Uterus (tissue), 3 donors: ENCODE measurements at regions not wholly inside any gene's neighbourhood (a gene's known extent, or its start where the extent isn't known, plus 50 kb on each side); places are given as distances from the start of the nearest gene placed in this dataset.

ENCODE experiments used
- DNase-seq, 2 donors: peaks; one replicate each; pipeline ENCODE4 v3.0.0-alpha.2; 2019 to 2020
- H3K27ac ChIP-seq, 2 donors: fragments of 200-600 bp; sonication (generic); 1 replicate in 1 of 2; 2 replicates in 1 of 2; pipeline ENCODE4 v1.5.1; 2016 to 2018
- H3K27me3 ChIP-seq, 2 donors: fragments of 200-600 bp; sonication (generic); one replicate each; pipeline ENCODE4 v1.5.1; 2018 to 2019; ENCODE audit warnings: control low read depth in 1 of 2
- H3K36me3 ChIP-seq, 2 donors: fragments of 200-600 bp; sonication (generic); one replicate each; pipeline ENCODE4 v1.5.1; 2019; ENCODE audit warnings: control low read depth in 1 of 2
- H3K4me1 ChIP-seq, 2 donors: fragments of 200-600 bp; sonication (generic); one replicate each; pipeline ENCODE4 v1.5.1; 2018 to 2019; ENCODE audit warnings: control low read depth in 1 of 2
- H3K4me3 ChIP-seq, 2 donors: fragments of 200-600 bp; sonication (generic); 1 replicate in 1 of 2; 2 replicates in 1 of 2; pipeline ENCODE4 v1.5.1; 2018 to 2019; ENCODE audit warnings: mild to moderate bottlenecking in 1 of 2
- H3K9me3 ChIP-seq, 2 donors: fragments of 200-600 bp; sonication (generic); one replicate each; pipeline ENCODE4 v1.5.1; 2019; ENCODE audit warnings: control low read depth in 1 of 2
- CTCF ChIP-seq, 4 experiments: fragments of 200-600 bp in 2 of 4; fragments of 450-650 bp in 2 of 4; sonication (generic) in 2 of 4; IDR thresholded peaks; one replicate each; pipeline ENCODE4 v1.5.1; 2016 to 2019; ENCODE audit warnings: antibody characterized with exemption in 4 of 4, mild to moderate bottlenecking in 2 of 4, moderate library complexity in 1 of 4
- POLR2A ChIP-seq, 2 donors: fragments of 450-650 bp; IDR thresholded peaks; one replicate each; pipeline ENCODE4 v1.6.1; 2016; ENCODE audit warnings: antibody characterized with exemption in 2 of 2, mild to moderate bottlenecking in 1 of 2, moderate library complexity in 1 of 2
- intact Hi-C: fragments of 100-400 bp; cut with DNase I; formaldehyde crosslinking; loops from one replicate; pipeline ENCODE4 v1.15.1; 2023; ENCODE audit warnings: low total_unique reads
- donor health status: DM: yes; HTN: yes; CAD: no.

- H3K27ac ChIP-seq: no peak overlapping the region
- intact Hi-C loops: no loop called here
- H3K27me3 ChIP-seq: no peaks in the 10 kb centered on the region
- no peak for DNase-seq
- no peak overlapping the region for H3K4me3 ChIP-seq
- no peaks in the 10 kb centered on the region for H3K9me3 ChIP-seq
- TF ChIP-seq POLR2A (IDR thresholded peaks at IDR 0.05) (no peak), CTCF (IDR thresholded peaks at IDR 0.05) (no peak)
- peaks cover 0 to under 1% of the 10 kb centered on the region in 2 donors for H3K4me1 ChIP-seq
- no peaks in the 10 kb centered on the region for H3K36me3 ChIP-seq
Measured at GRCh38 chr4:3715855-3716630, 50.1 kb upstream of the ADRA2C start.

GRCh38 chr4:3715061-3715854 is 50.9 kb upstream of the ADRA2C start:
- no peak for DNase-seq

GRCh38 chr4:3714642-3715001 is 51.6 kb upstream of the ADRA2C start:
- no peaks in the 10 kb centered on the region for H3K27me3 ChIP-seq
- TF ChIP-seq POLR2A (IDR thresholded peaks at IDR 0.05): no peak
- no peak for TF ChIP-seq CTCF (IDR thresholded peaks at IDR 0.05)
- H3K36me3 ChIP-seq: no peaks in the 10 kb centered on the region
- H3K27ac ChIP-seq: no peak overlapping the region
- no peaks in the 10 kb centered on the region for H3K9me3 ChIP-seq
- no peak overlapping the region for H3K4me3 ChIP-seq
- intact Hi-C loops: no loop called here
- peaks cover 0 to 11% of the 10 kb centered on the region in 2 donors for H3K4me1 ChIP-seq
- no peak for DNase-seq

More at GRCh38 chr4:3715061-3715854, 50.9 kb upstream of the ADRA2C start:
- no peaks in the 10 kb centered on the region for H3K9me3 ChIP-seq
- H3K27ac ChIP-seq: no peak overlapping the region
- H3K4me3 ChIP-seq: no peak overlapping the region
- peaks cover 0 to 9% of the 10 kb centered on the region in 2 donors for H3K4me1 ChIP-seq
- H3K27me3 ChIP-seq: no peaks in the 10 kb centered on the region
- intact Hi-C loops: no loop called here
- no peak for TF ChIP-seq CTCF (IDR thresholded peaks at IDR 0.05)
- TF ChIP-seq POLR2A (IDR thresholded peaks at IDR 0.05): no peak
- H3K36me3 ChIP-seq: no peaks in the 10 kb centered on the region

- intact Hi-C loops: no loop called here
- no peak overlapping the region for H3K4me3 ChIP-seq
- H3K9me3 ChIP-seq: no peaks in the 10 kb centered on the region
- H3K4me1 ChIP-seq: peaks cover 0 to 11% of the 10 kb centered on the region in 2 donors
- H3K27me3 ChIP-seq: no peaks in the 10 kb centered on the region
- DNase-seq: no peak
- H3K27ac ChIP-seq: no peak overlapping the region
- no peaks in the 10 kb centered on the region for H3K36me3 ChIP-seq
- no peak for TF ChIP-seq CTCF (IDR thresholded peaks at IDR 0.05)
- no peak for TF ChIP-seq POLR2A (IDR thresholded peaks at IDR 0.05)
Measured at GRCh38 chr4:3713817-3714641, 52.2 kb upstream of the ADRA2C start.
